ENCODE measurements at regions not wholly inside any gene's neighbourhood (a gene's known extent, or its start where the extent isn't known, plus 50 kb on each side); places are given as distances from the start of the nearest gene placed in this dataset.

DNA sequence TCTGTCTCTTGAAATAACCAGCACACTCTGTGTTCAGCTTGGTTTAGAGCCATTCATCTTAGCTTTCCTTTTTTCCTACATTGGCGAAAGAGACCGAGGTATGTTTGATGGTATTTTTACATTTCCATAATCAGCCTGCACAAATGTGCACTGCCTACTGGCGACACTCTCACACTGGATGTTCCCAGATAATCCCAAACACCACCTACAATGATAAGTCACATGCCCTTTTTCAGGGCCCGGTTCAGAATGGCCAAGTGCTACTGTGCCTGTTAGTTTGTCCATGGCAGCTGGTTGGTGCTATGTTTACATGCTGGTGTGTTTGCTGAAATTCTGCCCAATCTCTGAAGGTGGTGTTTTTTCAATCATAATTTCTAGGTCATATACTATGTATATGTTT lies 80.8 kb upstream of the NR3C2 start:
- TF ChIP-seq, protein P1, sequence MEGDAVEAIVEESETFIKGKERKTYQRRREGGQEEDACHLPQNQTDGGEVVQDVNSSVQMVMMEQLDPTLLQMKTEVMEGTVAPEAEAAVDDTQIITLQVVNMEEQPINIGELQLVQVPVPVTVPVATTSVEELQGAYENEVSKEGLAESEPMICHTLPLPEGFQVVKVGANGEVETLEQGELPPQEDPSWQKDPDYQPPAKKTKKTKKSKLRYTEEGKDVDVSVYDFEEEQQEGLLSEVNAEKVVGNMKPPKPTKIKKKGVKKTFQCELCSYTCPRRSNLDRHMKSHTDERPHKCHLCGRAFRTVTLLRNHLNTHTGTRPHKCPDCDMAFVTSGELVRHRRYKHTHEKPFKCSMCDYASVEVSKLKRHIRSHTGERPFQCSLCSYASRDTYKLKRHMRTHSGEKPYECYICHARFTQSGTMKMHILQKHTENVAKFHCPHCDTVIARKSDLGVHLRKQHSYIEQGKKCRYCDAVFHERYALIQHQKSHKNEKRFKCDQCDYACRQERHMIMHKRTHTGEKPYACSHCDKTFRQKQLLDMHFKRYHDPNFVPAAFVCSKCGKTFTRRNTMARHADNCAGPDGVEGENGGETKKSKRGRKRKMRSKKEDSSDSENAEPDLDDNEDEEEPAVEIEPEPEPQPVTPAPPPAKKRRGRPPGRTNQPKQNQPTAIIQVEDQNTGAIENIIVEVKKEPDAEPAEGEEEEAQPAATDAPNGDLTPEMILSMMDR (conservative IDR thresholded peaks at IDR 0.05 in 1 of 2, IDR thresholded peaks at IDR 0.05 in 1 of 2; ENCODE audit: low read depth in 1 of 2, low read length in 2 of 2): no peak
- no peak for TF ChIP-seq EZH2 (IDR thresholded peaks at IDR 0.05; ENCODE audit: low read length, missing control alignments)
